ENCODE measurements at regions not wholly inside any gene's neighbourhood (a gene's known extent, or its start where the extent isn't known, plus 50 kb on each side); places are given as distances from the start of the nearest gene placed in this dataset.

- TF ChIP-seq CTCF (IDR thresholded peaks at IDR 0.05; ENCODE audit: poor library complexity, severe bottlenecking) (no peak), EP300 (conservative IDR thresholded peaks at IDR 0.05; ENCODE audit: poor library complexity, severe bottlenecking) (no peak), EZH2 (IDR thresholded peaks at IDR 0.05; ENCODE audit: borderline replicate concordance, insufficient read depth, low read length, poor library complexity, severe bottlenecking) (no peak), SMC3 (conservative IDR thresholded peaks at IDR 0.05; ENCODE audit: poor library complexity) (no peak), TAF1 (IDR thresholded peaks at IDR 0.05; ENCODE audit: low read depth) (no peak)
Observed at GRCh38 chr4:11727903-11728564, 299.3 kb upstream of the HS3ST1 start.
